Activated naive CD4-positive, alpha-beta T cell treated with anti-CD3 and anti-CD28 coated beads, Interleukin-2, amount 50 U/mL, for 24 hours (primary cell): ENCODE measurements at regions not wholly inside any gene's neighbourhood (a gene's known extent, or its start where the extent isn't known, plus 50 kb on each side); places are given as distances from the start of the nearest gene placed in this dataset.

Experiments used
- H3K27ac Mint-ChIP-seq: one replicate; pipeline ENCODE4 v1.8.0; 2021; ENCODE audit warnings: mild to moderate bottlenecking, mixed read lengths
- H3K27me3 Mint-ChIP-seq: one replicate; pipeline ENCODE4 v1.8.0; 2021; ENCODE audit warnings: mixed read lengths
- H3K36me3 Mint-ChIP-seq: one replicate; pipeline ENCODE4 v1.8.0; 2021; ENCODE audit warnings: mixed read lengths
- H3K4me1 Mint-ChIP-seq: one replicate; pipeline ENCODE4 v1.8.0; 2021; ENCODE audit warnings: mixed read lengths
- H3K4me3 Mint-ChIP-seq: one replicate; pipeline ENCODE4 v1.8.0; 2021; ENCODE audit warnings: mild to moderate bottlenecking, mixed read lengths
- H3K9me3 Mint-ChIP-seq: one replicate; pipeline ENCODE4 v1.8.0; 2021; ENCODE audit warnings: mixed read lengths

DNA sequence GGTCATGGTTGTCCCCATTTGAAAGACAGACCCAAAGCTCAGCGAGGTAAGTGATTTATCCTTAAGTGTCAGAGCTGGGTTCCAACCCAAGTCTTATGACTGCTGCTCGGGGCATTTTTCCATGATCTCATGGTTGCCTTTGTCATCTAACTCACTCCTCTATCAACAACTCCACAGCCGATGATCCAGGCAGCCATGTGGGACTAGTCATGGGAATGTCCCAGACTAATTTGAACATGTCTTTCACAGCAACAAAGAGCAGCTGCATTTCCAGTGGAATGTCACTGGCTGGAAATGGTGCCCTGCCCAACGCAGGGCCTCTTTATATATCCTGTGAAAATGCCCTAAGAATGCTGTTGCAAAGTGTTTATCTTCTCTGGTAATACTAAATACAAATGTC, 284.8 kb upstream of the PPARGC1A start:
- no peak overlapping the region for H3K27ac Mint-ChIP-seq
- peaks cover 5% of the 10 kb centered on the region for H3K9me3 Mint-ChIP-seq
- H3K4me3 Mint-ChIP-seq: no peak overlapping the region
- no peaks in the 10 kb centered on the region for H3K36me3 Mint-ChIP-seq
- no peaks in the 10 kb centered on the region for H3K27me3 Mint-ChIP-seq
- H3K4me1 Mint-ChIP-seq: no peaks in the 10 kb centered on the region

DNA sequence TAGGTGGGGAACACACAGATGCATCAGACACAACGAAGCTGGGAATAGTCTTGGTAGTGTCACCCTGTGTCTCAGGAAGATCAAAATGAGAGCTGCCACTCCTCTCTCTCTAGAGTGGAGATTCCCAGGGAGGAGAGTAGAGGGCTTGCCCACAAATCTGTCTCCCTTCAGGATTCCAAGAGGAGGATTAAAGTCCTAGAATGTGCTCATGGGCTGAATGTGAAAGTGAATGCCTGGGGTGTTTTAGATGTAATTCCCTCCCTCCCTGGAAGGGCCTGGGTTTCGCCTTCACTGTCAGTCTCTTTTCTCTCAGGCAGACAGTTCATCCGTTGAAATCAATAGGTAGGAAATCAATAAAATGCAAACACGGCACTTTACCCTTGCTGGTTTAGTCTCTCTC, 282.6 kb upstream of the PPARGC1A start:
- no peaks in the 10 kb centered on the region for H3K4me1 Mint-ChIP-seq
- H3K9me3 Mint-ChIP-seq: no peaks in the 10 kb centered on the region
- no peaks in the 10 kb centered on the region for H3K27me3 Mint-ChIP-seq
- no peak overlapping the region for H3K4me3 Mint-ChIP-seq
- no peaks in the 10 kb centered on the region for H3K36me3 Mint-ChIP-seq
- H3K27ac Mint-ChIP-seq: no peak overlapping the region

DNA sequence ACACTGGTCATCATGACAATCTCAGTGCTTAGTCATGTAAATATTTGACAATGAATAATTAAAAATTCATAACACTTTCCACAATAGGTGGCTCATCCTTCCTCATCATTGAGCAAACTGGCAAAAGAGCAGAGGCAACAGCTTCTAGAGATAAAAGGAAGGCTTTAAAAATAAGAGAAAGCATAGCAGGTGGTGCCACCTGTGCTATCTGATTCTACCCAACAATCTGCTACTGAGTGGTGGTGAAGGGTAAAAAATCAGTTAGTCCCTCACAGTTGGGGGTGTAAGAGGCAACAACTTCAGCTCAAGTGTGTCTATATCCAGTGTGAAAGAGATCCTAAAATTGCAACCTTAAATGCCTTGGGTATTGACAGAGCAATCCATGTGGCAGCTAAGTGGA, 280.1 kb upstream of the PPARGC1A start:
- Mint-ChIP-seq H3K4me3 (no peak overlapping the region), H3K27me3 (no peaks in the 10 kb centered on the region), H3K4me1 (no peaks in the 10 kb centered on the region), H3K9me3 (peaks cover 6% of the 10 kb centered on the region), H3K36me3 (no peaks in the 10 kb centered on the region), H3K27ac (no peak overlapping the region)

DNA sequence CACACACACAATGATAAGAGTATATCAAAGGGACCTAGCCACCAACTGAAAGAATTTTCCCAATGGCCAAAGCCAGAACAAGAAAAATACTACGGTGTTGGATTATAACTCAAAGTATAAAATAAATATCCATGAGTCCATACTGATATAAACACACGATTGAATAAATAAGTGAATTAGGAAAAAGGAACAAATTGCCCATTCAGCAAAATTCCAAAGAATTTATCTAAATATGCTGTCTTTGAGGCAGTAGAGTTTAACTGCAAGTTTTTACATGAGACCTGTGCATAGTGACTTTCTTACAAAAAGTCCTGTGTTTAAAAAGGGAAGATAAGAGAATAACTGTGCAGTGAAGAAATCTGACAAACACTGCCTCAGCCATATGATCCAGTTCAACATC, 278.8 kb upstream of the PPARGC1A start:
- Mint-ChIP-seq H3K27me3 (no peaks in the 10 kb centered on the region), H3K27ac (no peak overlapping the region), H3K4me3 (no peak overlapping the region), H3K4me1 (no peaks in the 10 kb centered on the region), H3K9me3 (peaks cover 6% of the 10 kb centered on the region), H3K36me3 (no peaks in the 10 kb centered on the region)

DNA sequence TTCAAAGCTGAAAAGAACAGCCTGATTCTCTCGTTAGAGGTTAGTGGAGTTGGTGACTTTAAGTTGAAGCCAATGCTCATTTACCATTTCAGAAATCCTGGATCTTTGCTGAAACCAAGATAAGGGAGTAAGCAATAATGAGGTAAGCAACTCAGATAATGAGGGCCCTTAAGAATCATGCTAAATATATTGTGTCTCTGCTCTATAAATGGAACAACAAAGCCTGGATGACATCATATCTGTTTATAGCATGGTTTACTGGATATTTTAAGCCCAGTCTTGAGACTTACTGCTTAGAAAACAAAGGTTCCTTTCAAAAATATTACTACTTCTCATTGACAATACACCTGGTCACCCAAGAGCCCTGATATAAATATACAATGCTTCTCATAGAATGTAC, 276.7 kb upstream of the PPARGC1A start:
- Mint-ChIP-seq H3K4me1 (no peaks in the 10 kb centered on the region), H3K27me3 (no peaks in the 10 kb centered on the region), H3K27ac (no peak overlapping the region), H3K9me3 (peaks cover 6% of the 10 kb centered on the region), H3K36me3 (no peaks in the 10 kb centered on the region), H3K4me3 (no peak overlapping the region)

DNA sequence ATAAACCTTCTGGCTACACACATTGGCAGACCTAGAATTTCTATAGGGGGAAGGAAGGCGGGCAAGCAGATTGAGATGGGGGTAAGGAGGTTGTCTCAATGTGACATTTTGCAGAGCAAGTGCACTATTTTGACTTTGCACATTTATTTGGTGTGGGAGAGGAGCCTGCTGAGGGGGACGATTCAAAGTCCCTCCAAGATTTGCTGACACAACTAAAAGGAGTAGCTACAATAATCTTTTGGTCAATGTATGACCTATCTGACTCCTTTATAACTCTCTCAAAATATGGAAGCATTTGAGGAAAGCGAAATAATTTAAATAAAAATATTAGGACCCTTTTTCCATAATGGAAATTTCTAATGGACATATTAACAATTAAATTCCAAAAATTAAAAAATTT, 274.9 kb upstream of the PPARGC1A start:
- Mint-ChIP-seq H3K4me3 (no peak overlapping the region), H3K36me3 (no peaks in the 10 kb centered on the region), H3K27me3 (no peaks in the 10 kb centered on the region), H3K27ac (no peak overlapping the region), H3K4me1 (no peaks in the 10 kb centered on the region), H3K9me3 (peaks cover 6% of the 10 kb centered on the region)

DNA sequence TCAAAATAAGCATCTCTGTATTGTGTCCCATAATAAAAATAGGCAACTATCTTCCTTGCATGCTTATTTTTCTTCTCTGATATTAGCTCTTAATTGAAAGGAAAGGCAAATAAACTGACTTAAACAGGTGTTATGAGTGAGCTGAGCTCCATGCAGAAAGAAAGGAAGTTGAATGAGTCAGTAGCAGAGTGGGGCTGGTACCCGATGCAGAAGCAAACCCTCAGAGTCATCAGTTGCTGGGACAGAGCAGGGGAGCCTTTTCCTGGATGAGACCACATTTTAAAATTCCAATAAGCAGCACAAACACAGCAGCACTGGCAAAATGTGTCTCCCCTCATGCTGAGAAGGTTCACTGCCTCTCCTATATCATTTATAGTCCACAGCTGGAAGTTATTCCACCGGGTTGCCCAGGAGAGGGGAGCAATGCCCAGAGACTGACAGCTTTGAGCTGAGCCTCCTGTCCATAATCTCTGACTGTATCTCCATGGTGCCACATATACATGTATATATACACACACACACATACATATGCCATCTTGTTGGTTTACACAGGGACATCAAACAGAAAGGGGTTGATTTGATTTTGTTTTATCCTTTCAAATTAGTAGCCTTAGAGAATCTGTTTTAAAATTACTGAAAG, 274.3 kb upstream of the PPARGC1A start:
- Mint-ChIP-seq H3K4me3 (no peak overlapping the region), H3K27me3 (no peaks in the 10 kb centered on the region), H3K9me3 (peaks cover 6% of the 10 kb centered on the region), H3K4me1 (no peaks in the 10 kb centered on the region), H3K27ac (no peak overlapping the region), H3K36me3 (no peaks in the 10 kb centered on the region)

DNA sequence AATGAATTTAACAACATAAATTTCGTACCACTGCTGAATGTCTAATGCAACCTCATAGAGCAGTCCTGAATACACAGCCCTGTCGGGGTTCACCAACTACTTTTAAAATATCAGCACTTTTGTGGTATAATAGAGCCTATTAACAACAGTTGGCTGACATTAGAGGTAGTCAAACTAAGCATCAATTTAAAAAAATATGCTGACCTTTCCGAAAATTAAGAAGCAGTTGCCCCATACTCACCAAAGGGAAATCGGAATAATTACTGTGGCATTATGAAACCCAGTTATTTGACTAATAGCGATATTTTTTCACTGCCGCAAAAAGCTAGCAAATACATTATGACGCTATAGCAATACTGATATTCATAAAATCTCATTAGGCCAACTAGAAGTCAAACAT, 273.5 kb upstream of the PPARGC1A start:
- no peaks in the 10 kb centered on the region for H3K27me3 Mint-ChIP-seq
- no peaks in the 10 kb centered on the region for H3K36me3 Mint-ChIP-seq
- H3K4me1 Mint-ChIP-seq: no peaks in the 10 kb centered on the region
- no peak overlapping the region for H3K4me3 Mint-ChIP-seq
- no peak overlapping the region for H3K27ac Mint-ChIP-seq
- H3K9me3 Mint-ChIP-seq: peaks cover 7% of the 10 kb centered on the region

DNA sequence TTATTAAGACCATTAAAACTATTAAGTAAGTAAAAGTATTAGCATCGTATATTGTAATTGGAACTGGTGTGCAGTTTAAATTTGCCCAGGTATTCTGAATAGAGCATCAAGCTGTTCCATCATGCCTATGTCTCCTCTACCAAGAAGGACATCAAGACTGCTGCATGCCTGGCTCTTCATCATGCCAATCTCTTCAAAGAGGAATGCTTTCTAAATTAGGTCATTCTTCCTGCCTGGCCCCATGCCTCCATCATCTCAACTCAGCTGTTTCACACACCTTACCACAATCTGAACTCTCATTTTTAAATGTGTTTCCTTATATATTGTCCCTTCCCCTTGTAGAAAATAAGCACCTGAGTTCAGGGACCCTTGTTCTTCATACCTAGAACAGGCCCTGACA, 270.5 kb upstream of the PPARGC1A start:
- no peak overlapping the region for H3K27ac Mint-ChIP-seq
- H3K9me3 Mint-ChIP-seq: peaks cover 11% of the 10 kb centered on the region
- no peaks in the 10 kb centered on the region for H3K36me3 Mint-ChIP-seq
- H3K4me1 Mint-ChIP-seq: no peaks in the 10 kb centered on the region
- H3K4me3 Mint-ChIP-seq: no peak overlapping the region
- H3K27me3 Mint-ChIP-seq: no peaks in the 10 kb centered on the region

DNA sequence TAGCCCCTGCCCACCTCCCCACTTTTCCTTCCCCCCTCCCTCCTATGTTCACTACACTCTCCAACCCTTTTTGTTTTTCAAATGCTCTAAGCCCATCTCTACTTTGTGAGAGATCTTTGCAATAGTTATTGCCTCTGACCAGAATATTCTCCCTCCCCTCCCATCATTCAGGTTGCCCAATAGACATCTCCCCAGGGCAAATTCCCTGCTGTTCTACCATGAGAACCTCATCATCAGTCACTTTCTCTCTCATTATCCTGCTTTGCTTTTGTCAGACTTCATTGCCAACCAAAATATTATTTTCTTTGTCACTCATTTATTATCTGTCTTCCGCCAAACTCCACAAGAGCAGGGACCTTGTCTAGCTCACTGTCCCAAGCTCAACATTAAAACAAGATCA, 268.2 kb upstream of the PPARGC1A start:
- H3K27ac Mint-ChIP-seq: no peak overlapping the region
- no peaks in the 10 kb centered on the region for H3K27me3 Mint-ChIP-seq
- no peaks in the 10 kb centered on the region for H3K4me1 Mint-ChIP-seq
- H3K4me3 Mint-ChIP-seq: no peak overlapping the region
- no peaks in the 10 kb centered on the region for H3K36me3 Mint-ChIP-seq
- H3K9me3 Mint-ChIP-seq: peaks cover 11% of the 10 kb centered on the region

DNA sequence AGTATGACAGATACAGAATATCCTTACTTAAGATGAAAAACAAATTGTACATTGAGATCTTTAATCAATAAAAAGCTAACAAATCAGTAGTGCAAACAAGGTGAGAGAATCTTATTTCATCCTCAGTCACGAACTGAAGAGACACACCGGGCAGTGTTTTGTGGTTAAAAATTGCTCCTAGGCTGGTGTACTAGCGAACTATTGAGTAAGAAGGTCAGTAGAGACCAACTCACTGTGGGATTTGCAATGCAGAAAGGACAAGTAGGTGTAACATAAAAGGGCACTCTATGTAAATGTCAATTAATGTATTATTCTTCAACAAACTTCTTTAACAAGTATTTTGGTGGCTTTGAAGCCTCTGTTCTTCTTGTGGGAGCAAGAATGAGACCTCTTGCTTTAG, 260.2 kb upstream of the PPARGC1A start:
- no peaks in the 10 kb centered on the region for H3K27me3 Mint-ChIP-seq
- H3K4me3 Mint-ChIP-seq: no peak overlapping the region
- H3K4me1 Mint-ChIP-seq: no peaks in the 10 kb centered on the region
- no peaks in the 10 kb centered on the region for H3K9me3 Mint-ChIP-seq
- H3K27ac Mint-ChIP-seq: no peak overlapping the region
- H3K36me3 Mint-ChIP-seq: no peaks in the 10 kb centered on the region

DNA sequence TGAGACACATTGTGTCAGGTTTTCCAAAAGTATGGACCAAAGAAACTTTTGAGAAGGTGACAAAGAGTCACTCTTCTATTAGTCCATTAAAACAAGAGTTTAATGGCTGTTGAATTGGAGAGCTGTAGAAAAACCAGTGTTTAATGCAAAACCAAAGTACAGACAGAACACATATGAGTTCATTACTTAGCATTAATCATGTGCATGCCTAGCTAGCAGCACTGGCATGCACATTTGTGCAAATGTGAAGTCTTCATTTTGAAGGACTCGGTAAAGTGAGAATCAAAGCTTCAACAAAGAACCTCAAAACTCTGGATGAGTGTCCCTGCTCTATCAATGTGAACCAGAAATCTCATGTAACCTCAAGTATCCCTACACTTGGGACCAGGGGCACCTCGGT, 256.3 kb upstream of the PPARGC1A start:
- Mint-ChIP-seq H3K4me1 (no peaks in the 10 kb centered on the region), H3K27me3 (no peaks in the 10 kb centered on the region), H3K9me3 (no peaks in the 10 kb centered on the region), H3K4me3 (no peak overlapping the region), H3K27ac (no peak overlapping the region), H3K36me3 (no peaks in the 10 kb centered on the region)

DNA sequence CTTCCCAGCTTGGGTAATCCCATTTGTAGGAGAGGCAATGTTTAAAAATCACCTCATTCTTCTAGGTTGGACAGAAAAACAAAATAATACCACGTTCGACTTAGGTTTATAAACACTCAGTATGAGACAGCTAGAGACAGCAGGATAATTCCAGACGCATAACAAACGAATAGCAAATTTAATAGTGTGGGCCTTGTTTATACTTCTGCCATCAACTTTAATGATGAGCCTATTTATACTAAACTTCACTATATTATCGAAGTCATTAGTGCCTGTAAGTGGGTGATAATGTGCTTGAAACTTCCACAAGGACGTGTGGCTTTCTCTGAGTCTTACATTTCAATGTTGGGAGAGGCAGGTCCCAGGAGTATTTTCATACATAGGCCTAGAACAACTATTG, 255.7 kb upstream of the PPARGC1A start:
- no peak overlapping the region for H3K4me3 Mint-ChIP-seq
- H3K9me3 Mint-ChIP-seq: no peaks in the 10 kb centered on the region
- H3K27me3 Mint-ChIP-seq: no peaks in the 10 kb centered on the region
- H3K27ac Mint-ChIP-seq: no peak overlapping the region
- no peaks in the 10 kb centered on the region for H3K4me1 Mint-ChIP-seq
- H3K36me3 Mint-ChIP-seq: no peaks in the 10 kb centered on the region

DNA sequence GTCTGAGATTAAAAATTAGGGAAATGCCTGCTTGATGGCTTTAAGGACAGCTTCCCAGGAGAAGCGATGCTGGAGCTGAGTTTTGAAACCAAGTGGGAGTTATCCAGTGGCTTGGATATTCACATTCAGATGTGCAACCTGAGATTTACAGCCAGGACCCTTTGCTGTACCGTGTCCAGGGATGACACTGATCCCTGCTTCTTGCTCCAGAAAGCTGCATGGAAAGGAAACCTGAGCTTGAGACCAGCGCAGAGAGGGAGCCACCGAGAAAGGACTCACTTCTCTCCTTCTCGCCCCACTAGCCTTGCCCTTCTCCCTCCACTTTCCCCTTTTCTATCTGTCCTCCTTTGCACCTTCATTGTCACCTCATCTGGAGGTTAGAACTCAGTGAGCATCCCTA, 254.5 kb upstream of the PPARGC1A start:
- Mint-ChIP-seq H3K4me3 (no peak overlapping the region), H3K27ac (no peak overlapping the region), H3K4me1 (no peaks in the 10 kb centered on the region), H3K36me3 (no peaks in the 10 kb centered on the region), H3K9me3 (no peaks in the 10 kb centered on the region), H3K27me3 (no peaks in the 10 kb centered on the region)

DNA sequence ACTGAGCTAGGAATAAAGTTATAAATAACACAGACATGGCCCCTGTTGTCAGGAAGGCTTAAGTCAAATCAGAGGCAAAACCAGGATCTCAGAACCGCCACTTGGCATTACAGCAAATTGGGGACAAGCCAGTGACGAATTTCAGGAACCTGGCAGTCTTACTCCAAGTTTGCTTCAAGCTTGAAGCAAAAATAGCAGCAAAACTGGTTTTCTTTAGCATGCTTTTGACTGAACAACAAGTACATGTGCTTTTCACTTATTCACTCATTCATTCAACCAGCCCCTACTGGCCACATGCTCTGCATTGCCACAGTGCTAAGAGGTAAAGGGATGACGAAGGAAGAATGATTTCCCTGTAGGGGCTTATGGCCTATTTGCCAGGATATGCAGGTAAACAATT, 253.9 kb upstream of the PPARGC1A start:
- H3K27me3 Mint-ChIP-seq: no peaks in the 10 kb centered on the region

DNA sequence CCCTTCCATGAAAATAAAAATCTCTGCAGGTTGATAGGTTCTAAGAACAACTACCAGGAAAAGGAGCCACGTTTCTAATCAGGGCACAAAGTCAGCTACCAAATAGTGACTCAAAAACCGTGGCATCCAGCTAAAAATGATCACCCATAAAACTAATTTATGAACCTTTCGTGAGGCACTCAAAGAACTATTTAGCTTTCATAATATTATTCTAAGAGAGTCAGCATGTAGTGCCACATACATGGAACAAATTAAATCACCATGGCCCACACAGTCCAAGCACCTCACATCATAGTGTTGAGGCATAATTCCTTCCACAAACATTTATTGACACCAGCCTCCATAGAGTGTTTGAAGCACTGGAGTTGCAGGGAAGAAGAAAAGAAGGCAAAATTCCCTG, 252.0 kb upstream of the PPARGC1A start:
- no peaks in the 10 kb centered on the region for H3K9me3 Mint-ChIP-seq
- no peaks in the 10 kb centered on the region for H3K4me1 Mint-ChIP-seq
- no peaks in the 10 kb centered on the region for H3K27me3 Mint-ChIP-seq
- H3K4me3 Mint-ChIP-seq: no peak overlapping the region
- no peaks in the 10 kb centered on the region for H3K36me3 Mint-ChIP-seq
- no peak overlapping the region for H3K27ac Mint-ChIP-seq

More for the DNA sequence above, 253.9 kb upstream of the PPARGC1A start:
- Mint-ChIP-seq H3K36me3 (no peaks in the 10 kb centered on the region), H3K4me3 (no peak overlapping the region), H3K27ac (no peak overlapping the region), H3K4me1 (no peaks in the 10 kb centered on the region), H3K9me3 (no peaks in the 10 kb centered on the region)

DNA sequence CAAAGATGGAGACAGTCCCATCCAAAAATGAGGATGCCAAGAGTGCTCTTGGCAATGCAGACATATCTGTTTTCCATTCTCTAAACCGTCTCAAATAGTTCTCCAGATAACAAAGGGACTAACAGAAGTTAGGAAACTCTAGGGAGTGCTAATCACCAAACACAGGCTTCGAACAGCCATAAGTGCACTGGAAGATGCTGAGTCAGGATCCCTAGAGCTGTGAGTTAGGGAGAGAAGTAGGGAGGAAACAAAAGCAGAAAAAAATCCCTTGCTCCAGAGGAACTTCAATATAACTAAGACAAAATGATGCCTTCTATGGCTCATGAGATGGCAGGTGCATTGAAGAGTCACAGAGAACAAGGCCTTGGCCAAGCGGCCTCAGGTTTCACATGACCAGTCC, 251.0 kb upstream of the PPARGC1A start:
- no peak overlapping the region for H3K27ac Mint-ChIP-seq
- no peaks in the 10 kb centered on the region for H3K4me1 Mint-ChIP-seq
- H3K27me3 Mint-ChIP-seq: no peaks in the 10 kb centered on the region
- H3K9me3 Mint-ChIP-seq: no peaks in the 10 kb centered on the region
- no peak overlapping the region for H3K4me3 Mint-ChIP-seq
- H3K36me3 Mint-ChIP-seq: no peaks in the 10 kb centered on the region
